ENCODE measurements at regions not wholly inside any gene's neighbourhood (a gene's known extent, or its start where the extent isn't known, plus 50 kb on each side); places are given as distances from the start of the nearest gene placed in this dataset.

DNA sequence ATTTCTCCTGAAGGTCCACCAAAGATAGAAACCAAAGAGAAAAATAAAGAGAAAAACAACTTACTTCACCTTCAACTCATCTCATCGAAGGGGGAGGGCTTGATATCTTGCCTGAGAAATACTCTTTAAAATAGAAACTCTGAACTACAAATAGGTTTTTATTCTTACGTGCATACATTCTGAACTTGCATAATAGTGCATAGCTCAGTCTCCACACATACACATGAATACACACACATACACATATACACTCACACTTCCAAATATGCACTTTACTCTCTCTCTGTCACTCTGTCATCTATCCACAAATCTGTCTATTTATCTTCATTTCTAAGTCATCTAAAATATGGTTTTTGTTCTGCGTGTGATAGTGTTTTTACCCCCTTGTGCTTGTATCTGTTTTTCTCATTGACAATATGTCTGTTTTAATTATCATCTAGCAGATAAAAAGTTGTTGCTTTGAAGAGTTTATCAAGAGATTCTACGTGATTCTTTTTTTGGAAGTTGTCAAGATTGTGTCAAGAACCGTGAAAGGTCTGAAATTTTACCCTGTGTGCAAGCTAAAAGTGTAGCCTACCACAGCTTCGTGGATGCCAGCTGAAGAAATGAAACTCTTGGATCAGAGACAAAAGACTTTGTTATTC is 468.8 kb downstream of the EPM2A start (continued):
- TF ChIP-seq BHLHE40 (IDR thresholded peaks at IDR 0.05; ENCODE audit: low read length) (peak; percentile 41; the same call in 1 of the 2 replicates), CBX2 (IDR thresholded peaks at IDR 0.05; ENCODE audit: low read depth, low read length) (no peak), CBX2 (CRISPR knock-in tag; IDR thresholded peaks at IDR 0.05; ENCODE audit: low read depth) (0 out of 2 replicates have a peak, but pooled peaks have one; percentile 16), ZKSCAN5 (CRISPR knock-in tag; IDR thresholded peaks at IDR 0.05) (no peak), ZNF547 (CRISPR knock-in tag; IDR thresholded peaks at IDR 0.05) (no peak), MEF2D (CRISPR knock-in tag; IDR thresholded peaks at IDR 0.05) (no peak), YY1 (IDR thresholded peaks at IDR 0.05; ENCODE audit: insufficient read depth, insufficient replicate concordance, low read depth, low read length) (no peak), ONECUT2 (CRISPR knock-in tag; IDR thresholded peaks at IDR 0.05) (no peak), MTF1 (CRISPR knock-in tag; IDR thresholded peaks at IDR 0.05) (no peak), ZNF12 (CRISPR knock-in tag; IDR thresholded peaks at IDR 0.05) (no peak), POGZ (CRISPR knock-in tag; IDR thresholded peaks at IDR 0.05) (no peak), ZFP1 (CRISPR knock-in tag; IDR thresholded peaks at IDR 0.05) (no peak), HNF4A (CRISPR knock-in tag; IDR thresholded peaks at IDR 0.05) (peak; percentile 77), SOX13 (IDR thresholded peaks at IDR 0.05) (no peak), SOX13 (CRISPR knock-in tag; conservative IDR thresholded peaks at IDR 0.05 in 1 of 2, IDR thresholded peaks at IDR 0.05 in 1 of 2) (peak in 1 of 2 experiments; percentile 63; a peak in 1 of 4 replicates), ZSCAN12 (CRISPR knock-in tag; IDR thresholded peaks at IDR 0.05) (no peak), ZNF343 (CRISPR knock-in tag; IDR thresholded peaks at IDR 0.05) (no peak), ZNF780A (CRISPR knock-in tag; IDR thresholded peaks at IDR 0.05) (no peak), ASH2L (IDR thresholded peaks at IDR 0.05; ENCODE audit: insufficient read length, low read depth, low read length) (no peak)
- TF ChIP-seq, protein P1, sequence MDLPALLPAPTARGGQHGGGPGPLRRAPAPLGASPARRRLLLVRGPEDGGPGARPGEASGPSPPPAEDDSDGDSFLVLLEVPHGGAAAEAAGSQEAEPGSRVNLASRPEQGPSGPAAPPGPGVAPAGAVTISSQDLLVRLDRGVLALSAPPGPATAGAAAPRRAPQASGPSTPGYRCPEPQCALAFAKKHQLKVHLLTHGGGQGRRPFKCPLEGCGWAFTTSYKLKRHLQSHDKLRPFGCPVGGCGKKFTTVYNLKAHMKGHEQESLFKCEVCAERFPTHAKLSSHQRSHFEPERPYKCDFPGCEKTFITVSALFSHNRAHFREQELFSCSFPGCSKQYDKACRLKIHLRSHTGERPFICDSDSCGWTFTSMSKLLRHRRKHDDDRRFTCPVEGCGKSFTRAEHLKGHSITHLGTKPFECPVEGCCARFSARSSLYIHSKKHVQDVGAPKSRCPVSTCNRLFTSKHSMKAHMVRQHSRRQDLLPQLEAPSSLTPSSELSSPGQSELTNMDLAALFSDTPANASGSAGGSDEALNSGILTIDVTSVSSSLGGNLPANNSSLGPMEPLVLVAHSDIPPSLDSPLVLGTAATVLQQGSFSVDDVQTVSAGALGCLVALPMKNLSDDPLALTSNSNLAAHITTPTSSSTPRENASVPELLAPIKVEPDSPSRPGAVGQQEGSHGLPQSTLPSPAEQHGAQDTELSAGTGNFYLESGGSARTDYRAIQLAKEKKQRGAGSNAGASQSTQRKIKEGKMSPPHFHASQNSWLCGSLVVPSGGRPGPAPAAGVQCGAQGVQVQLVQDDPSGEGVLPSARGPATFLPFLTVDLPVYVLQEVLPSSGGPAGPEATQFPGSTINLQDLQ (CRISPR knock-in tag; IDR thresholded peaks at IDR 0.05): no peak
- TF ChIP-seq, protein P2, sequence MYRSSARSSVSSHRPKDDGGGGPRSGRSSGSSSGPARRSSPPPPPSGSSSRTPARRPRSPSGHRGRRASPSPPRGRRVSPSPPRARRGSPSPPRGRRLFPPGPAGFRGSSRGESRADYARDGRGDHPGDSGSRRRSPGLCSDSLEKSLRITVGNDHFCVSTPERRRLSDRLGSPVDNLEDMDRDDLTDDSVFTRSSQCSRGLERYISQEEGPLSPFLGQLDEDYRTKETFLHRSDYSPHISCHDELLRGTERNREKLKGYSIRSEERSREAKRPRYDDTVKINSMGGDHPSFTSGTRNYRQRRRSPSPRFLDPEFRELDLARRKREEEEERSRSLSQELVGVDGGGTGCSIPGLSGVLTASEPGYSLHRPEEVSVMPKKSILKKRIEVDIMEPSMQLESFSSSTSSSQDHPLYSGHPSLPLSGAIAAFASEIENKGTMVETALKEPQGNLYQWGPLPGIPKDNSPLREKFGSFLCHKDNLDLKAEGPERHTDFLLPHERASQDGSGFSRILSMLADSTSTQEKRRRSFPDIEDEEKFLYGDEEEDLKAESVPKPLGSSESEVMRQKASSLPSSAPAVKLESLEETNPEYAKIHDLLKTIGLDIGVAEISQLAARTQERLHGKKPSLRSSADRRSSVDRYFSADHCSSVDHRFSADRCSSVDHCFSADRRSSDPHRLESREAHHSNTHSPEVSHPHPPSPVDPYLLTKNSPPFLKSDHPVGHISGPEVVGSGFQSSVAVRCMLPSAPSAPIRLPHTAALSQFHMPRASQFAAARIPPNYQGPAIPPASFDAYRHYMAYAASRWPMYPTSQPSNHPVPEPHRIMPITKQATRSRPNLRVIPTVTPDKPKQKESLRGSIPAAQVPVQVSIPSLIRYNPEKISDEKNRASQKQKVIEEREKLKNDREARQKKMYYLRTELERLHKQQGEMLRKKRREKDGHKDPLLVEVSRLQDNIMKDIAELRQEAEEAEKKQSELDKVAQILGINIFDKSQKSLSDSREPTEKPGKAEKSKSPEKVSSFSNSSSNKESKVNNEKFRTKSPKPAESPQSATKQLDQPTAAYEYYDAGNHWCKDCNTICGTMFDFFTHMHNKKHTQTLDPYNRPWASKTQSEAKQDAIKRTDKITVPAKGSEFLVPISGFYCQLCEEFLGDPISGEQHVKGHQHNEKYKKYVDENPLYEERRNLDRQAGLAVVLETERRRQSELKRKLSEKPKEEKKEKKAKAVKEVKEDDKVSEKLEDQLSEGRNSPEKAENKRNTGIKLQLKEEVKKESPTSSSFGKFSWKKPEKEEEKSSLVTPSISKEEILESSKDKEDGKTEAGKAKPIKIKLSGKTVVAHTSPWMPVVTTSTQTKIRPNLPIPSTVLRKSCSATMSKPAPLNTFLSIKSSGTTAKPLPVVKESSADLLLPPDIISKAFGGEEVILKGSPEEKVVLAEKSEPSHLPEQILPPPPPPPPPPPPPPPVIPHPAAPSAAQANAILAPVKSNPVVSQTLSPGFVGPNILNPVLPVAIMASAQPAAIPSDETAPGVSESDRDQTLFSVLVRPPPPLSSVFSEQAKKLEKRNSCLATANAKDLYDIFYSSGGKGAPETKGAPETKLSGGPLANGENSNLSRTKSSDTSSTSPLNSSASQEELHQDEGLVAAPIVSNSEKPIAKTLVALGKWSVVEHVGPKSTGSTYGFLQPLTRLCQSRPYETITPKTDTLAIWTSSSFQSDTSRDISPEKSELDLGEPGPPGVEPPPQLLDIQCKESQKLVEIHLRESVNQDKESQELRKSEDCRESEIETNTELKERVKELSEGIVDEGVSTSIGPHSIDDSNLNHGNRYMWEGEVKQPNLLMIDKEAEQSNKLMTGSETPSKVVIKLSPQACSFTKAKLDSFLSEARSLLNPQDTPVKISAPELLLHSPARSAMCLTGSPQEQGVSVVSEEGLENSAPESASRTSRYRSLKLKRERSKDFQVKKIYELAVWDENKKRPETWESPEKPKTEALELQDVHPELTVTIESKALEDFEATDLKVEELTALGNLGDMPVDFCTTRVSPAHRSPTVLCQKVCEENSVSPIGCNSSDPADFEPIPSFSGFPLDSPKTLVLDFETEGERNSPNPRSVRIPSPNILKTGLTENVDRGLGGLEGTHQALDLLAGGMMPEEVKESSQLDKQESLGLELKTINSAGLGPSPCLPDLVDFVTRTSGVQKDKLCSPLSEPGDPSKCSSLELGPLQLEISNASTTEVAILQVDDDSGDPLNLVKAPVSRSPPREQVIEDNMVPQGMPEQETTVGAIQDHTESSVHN (CRISPR knock-in tag; IDR thresholded peaks at IDR 0.05): no peak
- TF ChIP-seq, protein P3, sequence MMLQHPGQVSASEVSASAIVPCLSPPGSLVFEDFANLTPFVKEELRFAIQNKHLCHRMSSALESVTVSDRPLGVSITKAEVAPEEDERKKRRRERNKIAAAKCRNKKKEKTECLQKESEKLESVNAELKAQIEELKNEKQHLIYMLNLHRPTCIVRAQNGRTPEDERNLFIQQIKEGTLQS (CRISPR knock-in tag; IDR thresholded peaks at IDR 0.05): no peak

Measured in HepG2 (cell line).